ENCODE measurements at regions not wholly inside any gene's neighbourhood (a gene's known extent, or its start where the extent isn't known, plus 50 kb on each side); places are given as distances from the start of the nearest gene placed in this dataset.
A peak's percentile ranks its signal among the peaks of the same experiment; 100 is the strongest.
"Not testable (repeated sequence)": the region's sequence is repeated elsewhere in the genome, so short reads cannot be mapped to it uniquely, and the experiment has no call there.

- DNase-seq (ENCODE audit: low read depth), result no peak
Measured at GRCh38 chr3:171981271-171981605, 58.1 kb upstream of the FNDC3B start.

- peak; percentile 88 for DNase-seq (ENCODE audit: low read depth)
Measured at GRCh38 chr3:171982828-171983227, 56.5 kb upstream of the FNDC3B start.

GRCh38 chr3:171983685-171984084 is 55.7 kb upstream of the FNDC3B start:
- DNase-seq (ENCODE audit: low read depth), result not testable (repeated sequence)

- peak; percentile 34 for DNase-seq (ENCODE audit: low read depth)
Measured at GRCh38 chr3:171984883-171985282, 54.5 kb upstream of the FNDC3B start.

GRCh38 chr3:171986176-171986575 is 53.2 kb upstream of the FNDC3B start:
- no peak for DNase-seq (ENCODE audit: low read depth)

GRCh38 chr3:171986757-171987518 is 52.4 kb upstream of the FNDC3B start:
- no peak for DNase-seq (ENCODE audit: low read depth)

All from amniotic epithelial cell (primary cell).